Naive thymus-derived CD4-positive, alpha-beta T cell (primary cell): ENCODE measurements at regions not wholly inside any gene's neighbourhood (a gene's known extent, or its start where the extent isn't known, plus 50 kb on each side); places are given as distances from the start of the nearest gene placed in this dataset.

Experiments
- ATAC-seq: fragments of 150-1000 bp; cut with Tn5 transposase; 2 replicates; pipeline ENCODE4 v1.10.0; 2021; ENCODE audit warnings: mild to moderate bottlenecking, moderate library complexity
- CTCF ChIA-PET: fragments of 350-600 bp; sonication (Branson Sonifier 250); formaldehyde crosslinking; loops from one replicate; lab custom pipeline; 2021; ENCODE audit warnings: antibody characterized with exemption; lab: Charles Lee
- POLR2A ChIA-PET: fragments of 350-600 bp; sonication (Branson Sonifier 250); formaldehyde crosslinking; loops from one replicate; lab custom pipeline; 2021; ENCODE audit warnings: antibody characterized with exemption, inconsistent platforms; lab: Charles Lee
- DNase-seq, 9 donors: peaks; one replicate each; pipeline versions ENCODE4 v3.0.0 to v3.0.0-alpha.2; 2020 to 2022; ENCODE audit warnings: mixed read lengths in 1 of 9
- H3K27ac ChIP-seq: one replicate; pipeline ENCODE4 v1.7.0; 2013; ENCODE audit warnings: mild to moderate bottlenecking, low read depth, low read length, moderate library complexity
- H3K27me3 ChIP-seq, 2 donors: one replicate each; pipeline ENCODE4 v1.7.0; 2013; ENCODE audit warnings: low read length in 2 of 2, mild to moderate bottlenecking in 2 of 2, moderate library complexity in 2 of 2; ENCODE audit not compliant: control insufficient read depth in 2 of 2, insufficient read depth in 2 of 2
- H3K36me3 ChIP-seq, 3 experiments: 1 replicate in 2 of 3; 2 replicates in 1 of 3; pipeline ENCODE4 v1.7.0; 2013; ENCODE audit warnings: low read length in 3 of 3, mild to moderate bottlenecking in 3 of 3, moderate library complexity in 1 of 3; ENCODE audit not compliant: insufficient read depth in 3 of 3, control insufficient read depth in 2 of 3
- H3K4me1 ChIP-seq, 2 donors: one replicate each; pipeline ENCODE4 v1.7.0; 2013; ENCODE audit warnings: low read length in 2 of 2, mild to moderate bottlenecking in 2 of 2, moderate library complexity in 1 of 2; ENCODE audit not compliant: control insufficient read depth in 2 of 2, insufficient read depth in 2 of 2
- H3K4me3 ChIP-seq: 2 replicates; pipeline ENCODE4 v1.7.0; 2013; ENCODE audit warnings: mild to moderate bottlenecking, low read length
- H3K9me3 ChIP-seq, 3 experiments: 1 replicate in 2 of 3; 2 replicates in 1 of 3; pipeline ENCODE4 v1.7.0; 2013; ENCODE audit warnings: low read length in 3 of 3; ENCODE audit not compliant: control insufficient read depth in 2 of 3
- H3K27ac Mint-ChIP-seq, 9 donors: one replicate each; pipeline ENCODE4 v1.8.0; 2020 to 2022; ENCODE audit warnings: mixed read lengths in 9 of 9, mild to moderate bottlenecking in 8 of 9, moderate library complexity in 5 of 9, inconsistent platforms in 2 of 9
- H3K27me3 Mint-ChIP-seq, 5 donors: one replicate each; pipeline ENCODE4 v1.8.0; 2021 to 2022; ENCODE audit warnings: mixed read lengths in 5 of 5, mild to moderate bottlenecking in 1 of 5
- H3K36me3 Mint-ChIP-seq, 5 donors: one replicate each; pipeline ENCODE4 v1.8.0; 2020 to 2022; ENCODE audit warnings: mixed read lengths in 5 of 5, mild to moderate bottlenecking in 3 of 5, inconsistent platforms in 1 of 5
- H3K4me1 Mint-ChIP-seq, 7 donors: one replicate each; pipeline ENCODE4 v1.8.0; 2020 to 2022; ENCODE audit warnings: mixed read lengths in 7 of 7, mild to moderate bottlenecking in 3 of 7, inconsistent platforms in 1 of 7
- H3K4me3 Mint-ChIP-seq, 10 donors: one replicate each; pipeline ENCODE4 v1.8.0; 2020 to 2022; ENCODE audit warnings: mild to moderate bottlenecking in 10 of 10, mixed read lengths in 10 of 10, moderate library complexity in 6 of 10, inconsistent platforms in 2 of 10
- H3K9me3 Mint-ChIP-seq, 11 donors: one replicate each; pipeline ENCODE4 v1.8.0; 2020 to 2022; ENCODE audit warnings: mixed read lengths in 11 of 11, mild to moderate bottlenecking in 4 of 11, inconsistent platforms in 1 of 11, moderate library complexity in 1 of 11
- intact Hi-C, 2 donors: fragments of 100-400 bp; cut with micrococcal nuclease; formaldehyde crosslinking; loops; one replicate each; pipeline ENCODE4 v1.15.1; 2023

DNA sequence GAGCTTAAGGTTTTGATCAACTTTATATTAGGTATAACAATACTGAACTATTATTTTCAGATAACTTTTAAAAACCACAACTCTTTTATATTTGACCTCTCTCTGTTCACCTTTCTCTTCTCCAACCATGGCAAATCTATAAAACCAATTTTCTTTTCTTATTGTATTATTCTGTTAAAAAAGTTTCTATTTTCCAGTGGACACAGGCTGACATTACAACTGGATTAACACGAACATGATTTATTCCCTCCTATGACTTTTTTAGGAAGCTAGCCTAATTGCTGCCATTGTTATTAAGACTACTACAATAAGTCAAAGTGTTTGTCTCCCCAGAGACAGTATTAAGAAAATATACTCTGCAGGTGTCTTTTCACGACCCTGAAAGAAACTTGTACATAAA lies 2291.1 kb upstream of the PCDH20 start:
- CTCF ChIA-PET = no interaction called here
- no peak for ATAC-seq

DNA sequence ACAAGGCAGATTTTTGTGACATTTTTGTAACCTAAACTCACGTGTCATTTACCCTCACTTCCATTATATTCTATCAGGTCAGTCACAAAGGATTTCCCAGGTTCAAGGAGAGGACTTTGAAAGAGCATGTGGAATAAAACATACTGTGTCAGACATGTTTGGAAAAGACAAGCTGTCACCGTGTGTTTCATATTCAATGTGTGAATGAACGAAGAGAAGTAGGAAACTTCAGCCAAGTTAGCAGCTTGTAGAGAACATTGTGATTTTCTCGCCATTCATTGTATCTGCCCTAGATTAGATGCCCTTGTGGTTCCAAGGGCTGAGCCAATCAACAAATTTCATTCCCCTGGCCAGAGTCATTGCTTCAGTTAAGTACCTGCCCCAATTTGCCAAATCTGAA lies 2288.9 kb upstream of the PCDH20 start:
- H3K9me3 ChIP-seq = no peaks in the 10 kb centered on the region
- Mint-ChIP-seq H3K4me1 (peaks cover 0 to 2% (median 0%) of the 10 kb centered on the region in 7 donors), H3K36me3 (no peaks in the 10 kb centered on the region), H3K4me3 (no peak overlapping the region), H3K9me3 (peaks cover 0 to 18% (median 4%) of the 10 kb centered on the region in 11 donors), H3K27ac (no peak overlapping the region), H3K27me3 (no peaks in the 10 kb centered on the region)
- no peak overlapping the region for H3K27ac ChIP-seq
- H3K4me3 ChIP-seq = no peak overlapping the region
- ChIA-PET POLR2A (no interaction called here), CTCF (no interaction called here)
- DNase-seq (no peak), ATAC-seq (no peak)
- intact Hi-C loops = no loop called here
- H3K27me3 ChIP-seq = no peaks in the 10 kb centered on the region
- H3K4me1 ChIP-seq = no peaks in the 10 kb centered on the region
- H3K36me3 ChIP-seq = no peaks in the 10 kb centered on the region

More for the DNA sequence above, 2291.1 kb upstream of the PCDH20 start:
- H3K9me3 ChIP-seq = no peaks in the 10 kb centered on the region
- no peaks in the 10 kb centered on the region for H3K4me1 Mint-ChIP-seq
- H3K4me3 ChIP-seq = no peak overlapping the region
- H3K27ac ChIP-seq = no peak overlapping the region
- no peak overlapping the region for H3K4me3 Mint-ChIP-seq
- H3K27ac Mint-ChIP-seq = no peak overlapping the region
- peaks cover 0 to 18% (median 0%) of the 10 kb centered on the region in 11 donors for H3K9me3 Mint-ChIP-seq
- no peaks in the 10 kb centered on the region for H3K4me1 ChIP-seq
- no peaks in the 10 kb centered on the region for H3K36me3 Mint-ChIP-seq
- no peaks in the 10 kb centered on the region for H3K36me3 ChIP-seq
- no peaks in the 10 kb centered on the region for H3K27me3 Mint-ChIP-seq
- no peak for DNase-seq
- no peaks in the 10 kb centered on the region for H3K27me3 ChIP-seq
- intact Hi-C loops = no loop called here
- POLR2A ChIA-PET = no interaction called here

DNA sequence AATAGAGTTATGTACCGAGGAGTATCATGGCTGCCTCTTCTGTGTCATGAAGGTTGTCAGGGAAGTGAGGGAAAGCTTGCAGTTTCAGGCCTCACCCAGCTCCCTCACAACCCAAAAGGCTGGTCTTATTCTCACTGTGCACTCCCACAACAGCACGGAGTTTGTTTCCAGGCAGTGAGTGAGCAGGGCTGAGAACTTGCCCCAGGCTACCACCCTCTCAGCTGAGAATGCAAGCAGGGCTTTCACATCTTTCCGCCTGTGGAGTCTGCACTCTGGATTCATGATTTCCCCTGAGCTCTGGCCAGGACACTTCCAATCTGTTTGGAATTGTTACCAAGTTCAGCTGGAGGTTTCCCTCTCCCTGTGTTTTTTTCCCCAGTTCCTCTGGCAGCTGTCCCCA lies 2284.7 kb upstream of the PCDH20 start:
- Histone ChIP-seq H3K4me1 (no peaks in the 10 kb centered on the region), H3K27ac (no peak overlapping the region), H3K27me3 (no peaks in the 10 kb centered on the region), H3K36me3 (no peaks in the 10 kb centered on the region), H3K4me3 (no peak overlapping the region), H3K9me3 (no peaks in the 10 kb centered on the region)
- ChIA-PET POLR2A (no interaction called here), CTCF (no interaction called here)
- DNase-seq (no peak), ATAC-seq (no peak)
- Mint-ChIP-seq H3K4me1 (peaks cover 0 to 2% (median 0%) of the 10 kb centered on the region in 7 donors), H3K27me3 (no peaks in the 10 kb centered on the region), H3K9me3 (peaks cover 0 to 24% (median 4%) of the 10 kb centered on the region in 11 donors), H3K36me3 (no peaks in the 10 kb centered on the region), H3K4me3 (no peak overlapping the region), H3K27ac (no peak overlapping the region)
- intact Hi-C loops = no loop called here

DNA sequence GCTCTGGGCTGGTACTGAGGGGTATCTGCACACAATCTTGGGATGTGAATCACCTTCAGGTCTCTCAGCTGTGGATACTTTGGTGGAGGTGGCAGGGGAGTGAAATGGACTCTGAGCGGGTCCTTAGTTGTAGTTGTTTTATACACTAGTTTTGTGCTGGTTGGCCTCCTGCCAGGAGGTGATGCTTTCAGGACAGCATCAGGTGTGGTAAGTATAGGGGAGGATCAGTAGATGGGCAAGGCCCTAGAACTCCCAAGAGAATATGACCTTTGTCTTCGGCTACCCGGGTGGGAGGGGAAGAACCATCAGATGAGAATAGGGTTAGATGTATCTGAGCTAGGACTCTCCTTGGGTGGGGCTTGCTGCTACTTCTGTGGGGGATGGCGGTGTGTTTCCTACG lies 2284.3 kb upstream of the PCDH20 start:
- no peaks in the 10 kb centered on the region for H3K27me3 Mint-ChIP-seq
- Histone ChIP-seq H3K4me3 (no peak overlapping the region), H3K36me3 (no peaks in the 10 kb centered on the region), H3K27me3 (no peaks in the 10 kb centered on the region), H3K4me1 (no peaks in the 10 kb centered on the region), H3K27ac (no peak overlapping the region), H3K9me3 (no peaks in the 10 kb centered on the region)
- ATAC-seq (no peak), DNase-seq (no peak)
- no peak overlapping the region for H3K4me3 Mint-ChIP-seq
- POLR2A ChIA-PET = no interaction called here
- peaks cover 0 to 2% (median 0%) of the 10 kb centered on the region in 7 donors for H3K4me1 Mint-ChIP-seq
- CTCF ChIA-PET = no interaction called here
- no peak overlapping the region for H3K27ac Mint-ChIP-seq
- intact Hi-C loops = no loop called here
- no peaks in the 10 kb centered on the region for H3K36me3 Mint-ChIP-seq
- peaks cover 0 to 24% (median 4%) of the 10 kb centered on the region in 11 donors for H3K9me3 Mint-ChIP-seq

DNA sequence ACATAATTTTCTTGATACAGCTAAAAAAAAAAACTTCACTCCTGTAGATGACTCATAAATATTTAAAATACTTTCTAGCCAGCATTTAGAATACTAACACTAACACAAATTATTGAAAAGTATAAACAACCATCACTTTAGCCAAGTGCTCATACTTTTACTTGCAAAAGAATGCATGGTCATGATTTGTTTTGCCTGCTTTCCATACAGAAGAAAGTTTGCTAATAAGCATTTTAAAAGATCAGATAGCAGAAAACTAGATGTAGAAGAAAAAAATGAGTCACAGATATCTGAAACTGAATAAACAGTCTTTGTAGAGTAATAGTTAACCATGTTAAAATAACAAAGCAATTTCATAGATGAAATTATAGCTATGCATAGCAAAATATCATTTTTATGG lies 2280.4 kb upstream of the PCDH20 start:
- no peaks in the 10 kb centered on the region for H3K4me1 ChIP-seq
- no peaks in the 10 kb centered on the region for H3K36me3 ChIP-seq
- no peaks in the 10 kb centered on the region for H3K36me3 Mint-ChIP-seq
- no peak overlapping the region for H3K27ac ChIP-seq
- DNase-seq = no peak
- H3K4me3 Mint-ChIP-seq = no peak overlapping the region
- no peak for ATAC-seq
- peaks cover 0 to 1% (median 0%) of the 10 kb centered on the region in 7 donors for H3K4me1 Mint-ChIP-seq
- intact Hi-C loops = no loop called here
- H3K27me3 ChIP-seq = no peaks in the 10 kb centered on the region
- H3K9me3 ChIP-seq = no peaks in the 10 kb centered on the region
- peaks cover 0 to 19% (median 5%) of the 10 kb centered on the region in 11 donors for H3K9me3 Mint-ChIP-seq
- ChIA-PET POLR2A (no interaction called here), CTCF (no interaction called here)
- no peaks in the 10 kb centered on the region for H3K27me3 Mint-ChIP-seq
- no peak overlapping the region for H3K27ac Mint-ChIP-seq
- no peak overlapping the region for H3K4me3 ChIP-seq

DNA sequence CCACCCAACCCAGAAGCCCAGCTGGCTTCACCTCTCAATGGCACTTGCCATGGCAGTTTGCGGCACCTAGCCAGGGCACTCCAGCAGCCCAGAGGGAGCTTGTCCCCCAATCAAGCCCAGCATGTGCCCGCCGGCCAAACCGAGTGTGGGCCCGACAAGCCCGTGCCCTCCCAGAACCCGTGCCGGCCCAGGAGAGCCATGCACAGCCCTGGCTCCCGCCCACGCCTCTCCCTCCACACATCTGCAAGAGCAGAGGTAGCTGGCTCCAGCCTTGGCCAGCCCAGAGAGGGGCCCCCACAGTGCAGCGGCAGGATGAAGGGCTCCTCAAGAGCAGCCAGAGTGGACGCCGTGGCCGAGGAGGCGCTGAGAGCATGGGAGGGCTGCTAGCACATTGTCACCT lies 2278.0 kb upstream of the PCDH20 start:
- no peak for DNase-seq

DNA sequence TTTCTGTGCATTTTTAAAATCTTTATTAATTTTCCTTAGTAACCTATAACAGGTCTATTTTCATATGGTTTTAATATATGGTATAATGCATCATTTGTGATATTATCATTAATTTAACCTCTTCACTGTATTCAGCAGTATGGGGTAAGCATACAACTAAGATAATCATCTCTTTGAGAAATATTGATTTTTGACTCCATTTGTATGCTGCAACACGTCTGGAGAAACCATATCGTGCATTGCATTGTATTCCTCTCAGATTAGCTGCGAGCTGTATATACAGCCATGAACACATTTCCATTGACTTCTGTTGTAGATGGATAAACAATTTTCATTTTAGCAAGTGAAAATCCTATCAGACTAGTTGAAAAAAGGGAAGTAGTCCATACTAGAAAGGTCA lies 2275.8 kb upstream of the PCDH20 start:
- H3K27me3 ChIP-seq = no peaks in the 10 kb centered on the region
- no peaks in the 10 kb centered on the region for H3K36me3 ChIP-seq
- Mint-ChIP-seq H3K27ac (no peak overlapping the region), H3K36me3 (no peaks in the 10 kb centered on the region), H3K4me1 (no peaks in the 10 kb centered on the region), H3K4me3 (no peak overlapping the region), H3K27me3 (no peaks in the 10 kb centered on the region), H3K9me3 (peaks cover 0 to 20% (median 4%) of the 10 kb centered on the region in 11 donors)
- no peak overlapping the region for H3K4me3 ChIP-seq
- DNase-seq (no peak), ATAC-seq (no peak)
- no peaks in the 10 kb centered on the region for H3K4me1 ChIP-seq
- no peak overlapping the region for H3K27ac ChIP-seq
- CTCF ChIA-PET = no interaction called here
- H3K9me3 ChIP-seq = no peaks in the 10 kb centered on the region
- intact Hi-C loops = no loop called here
- POLR2A ChIA-PET = no interaction called here

More for the DNA sequence above, 2278.0 kb upstream of the PCDH20 start:
- intact Hi-C loops = no loop called here
- H3K4me1 Mint-ChIP-seq = no peaks in the 10 kb centered on the region
- Histone ChIP-seq H3K27me3 (no peaks in the 10 kb centered on the region), H3K9me3 (no peaks in the 10 kb centered on the region), H3K36me3 (no peaks in the 10 kb centered on the region), H3K4me1 (no peaks in the 10 kb centered on the region), H3K4me3 (no peak overlapping the region), H3K27ac (no peak overlapping the region)
- no peak overlapping the region for H3K27ac Mint-ChIP-seq
- ATAC-seq = no peak
- H3K27me3 Mint-ChIP-seq = no peaks in the 10 kb centered on the region
- H3K4me3 Mint-ChIP-seq = no peak overlapping the region
- peaks cover 0 to 18% (median 2%) of the 10 kb centered on the region in 11 donors for H3K9me3 Mint-ChIP-seq
- ChIA-PET POLR2A (no interaction called here), CTCF (no interaction called here)
- H3K36me3 Mint-ChIP-seq = no peaks in the 10 kb centered on the region
